Esophagus squamous epithelium (tissue), 5 donors: ENCODE measurements at regions not wholly inside any gene's neighbourhood (a gene's known extent, or its start where the extent isn't known, plus 50 kb on each side); places are given as distances from the start of the nearest gene placed in this dataset.
"Not testable (repeated sequence)": the region's sequence is repeated elsewhere in the genome, so short reads cannot be mapped to it uniquely, and the experiment has no call there.

Experiments
- DNase-seq: peaks from one replicate; lab custom pipeline; 2025; lab: John Stamatoyannopoulos, UW
- H3K27ac ChIP-seq, 4 donors: fragments of 200-600 bp; sonication (generic); one replicate each; pipeline ENCODE4 v1.5.1; 2016 to 2019; ENCODE audit warnings: mild to moderate bottlenecking in 1 of 4
- H3K27me3 ChIP-seq, 4 donors: fragments of 200-600 bp; sonication (generic); 1 replicate in 3 of 4; 2 replicates in 1 of 4; pipeline versions ENCODE4 v1.5.1 to v1.6.0; 2017 to 2021; ENCODE audit warnings: antibody characterized with exemption in 1 of 4
- H3K36me3 ChIP-seq, 3 donors: fragments of 200-600 bp; sonication (generic); one replicate each; pipeline ENCODE4 v1.5.1; 2016 to 2019
- H3K4me1 ChIP-seq, 3 donors: fragments of 200-600 bp; sonication (generic); one replicate each; pipeline ENCODE4 v1.5.1; 2017 to 2019
- H3K4me3 ChIP-seq, 4 donors: fragments of 200-600 bp; sonication (generic); 1 replicate in 3 of 4; 2 replicates in 1 of 4; pipeline ENCODE4 v1.5.1; 2016 to 2019; ENCODE audit warnings: mild to moderate bottlenecking in 2 of 4, moderate library complexity in 1 of 4
- H3K9me3 ChIP-seq, 3 donors: fragments of 200-600 bp; sonication (generic); one replicate each; pipeline ENCODE4 v1.5.1; 2016 to 2019
- POLR2A ChIP-seq, 4 donors: fragments of 450-650 bp; IDR thresholded peaks; one replicate each; pipeline ENCODE4 v1.6.1; 2017; ENCODE audit warnings: antibody characterized with exemption in 4 of 4, mild to moderate bottlenecking in 4 of 4, moderate library complexity in 3 of 4
- whole genome bisulfite sequencing, 2 donors: methylation state at CpG; one replicate each; pipeline ENCODE4 v1.1.5; 2018; 5-methylcytosine and 5-hydroxymethylcytosine counted together
- intact Hi-C: fragments of 100-400 bp; cut with DNase I; formaldehyde crosslinking; loops from one replicate; pipeline ENCODE4 v1.15.0; 2022
- TF ChIP-seq, protein P1 (sequence below), 6 experiments: fragments of 450-650 bp in 4 of 6; fragments of 200-600 bp in 2 of 6; sonication (generic) in 2 of 6; IDR thresholded peaks; one replicate each; pipeline ENCODE4 v1.5.1; 2016 to 2019; ENCODE audit warnings: antibody characterized with exemption in 6 of 6, mild to moderate bottlenecking in 4 of 6, moderate library complexity in 4 of 6
- donor health status: DM: yes; HTN: yes; CAD: no.

DNA sequence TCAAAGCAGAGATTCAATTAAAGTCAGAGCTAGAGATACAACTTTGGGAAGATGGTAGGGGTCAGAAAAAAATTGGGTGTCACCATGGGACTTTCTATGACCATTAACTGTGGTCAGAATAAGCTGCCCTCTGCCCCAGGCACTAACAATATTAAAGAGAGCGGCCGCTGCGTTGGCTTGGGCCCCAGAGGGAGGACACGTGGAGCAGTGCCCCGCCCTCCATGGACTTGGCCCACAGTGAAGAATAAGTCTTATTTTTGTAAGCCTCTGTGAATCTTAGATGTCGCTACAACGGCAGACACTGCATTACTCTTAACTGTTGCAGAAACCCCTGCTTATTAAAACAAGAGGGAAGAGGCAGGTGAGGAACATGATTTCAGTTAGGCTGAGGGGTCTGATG, 172.7 kb downstream of the UQCRFS1 start:
- H3K4me3 ChIP-seq = peak overlapping the region in 2 of 4 donors; percentile 3 to 4
- H3K36me3 ChIP-seq = no peaks in the 10 kb centered on the region
- intact Hi-C loops = no loop called here
- 17 to 40% methylated on average over 7 of the region's 7 CpGs for WGBS, 2 donors
- peak overlapping the region in 1 of 4 donors; percentile 21 for H3K27ac ChIP-seq
- H3K4me1 ChIP-seq = peaks cover 0 to 16% (median 4%) of the 10 kb centered on the region in 3 donors
- no peaks in the 10 kb centered on the region for H3K9me3 ChIP-seq
- no peak for DNase-seq
- peaks cover 0 to 7% (median 0%) of the 10 kb centered on the region in 4 donors for H3K27me3 ChIP-seq
- TF ChIP-seq, protein P1, sequence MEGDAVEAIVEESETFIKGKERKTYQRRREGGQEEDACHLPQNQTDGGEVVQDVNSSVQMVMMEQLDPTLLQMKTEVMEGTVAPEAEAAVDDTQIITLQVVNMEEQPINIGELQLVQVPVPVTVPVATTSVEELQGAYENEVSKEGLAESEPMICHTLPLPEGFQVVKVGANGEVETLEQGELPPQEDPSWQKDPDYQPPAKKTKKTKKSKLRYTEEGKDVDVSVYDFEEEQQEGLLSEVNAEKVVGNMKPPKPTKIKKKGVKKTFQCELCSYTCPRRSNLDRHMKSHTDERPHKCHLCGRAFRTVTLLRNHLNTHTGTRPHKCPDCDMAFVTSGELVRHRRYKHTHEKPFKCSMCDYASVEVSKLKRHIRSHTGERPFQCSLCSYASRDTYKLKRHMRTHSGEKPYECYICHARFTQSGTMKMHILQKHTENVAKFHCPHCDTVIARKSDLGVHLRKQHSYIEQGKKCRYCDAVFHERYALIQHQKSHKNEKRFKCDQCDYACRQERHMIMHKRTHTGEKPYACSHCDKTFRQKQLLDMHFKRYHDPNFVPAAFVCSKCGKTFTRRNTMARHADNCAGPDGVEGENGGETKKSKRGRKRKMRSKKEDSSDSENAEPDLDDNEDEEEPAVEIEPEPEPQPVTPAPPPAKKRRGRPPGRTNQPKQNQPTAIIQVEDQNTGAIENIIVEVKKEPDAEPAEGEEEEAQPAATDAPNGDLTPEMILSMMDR (IDR thresholded peaks at IDR 0.05) = no peak
- no peak for TF ChIP-seq POLR2A (IDR thresholded peaks at IDR 0.05)

DNA sequence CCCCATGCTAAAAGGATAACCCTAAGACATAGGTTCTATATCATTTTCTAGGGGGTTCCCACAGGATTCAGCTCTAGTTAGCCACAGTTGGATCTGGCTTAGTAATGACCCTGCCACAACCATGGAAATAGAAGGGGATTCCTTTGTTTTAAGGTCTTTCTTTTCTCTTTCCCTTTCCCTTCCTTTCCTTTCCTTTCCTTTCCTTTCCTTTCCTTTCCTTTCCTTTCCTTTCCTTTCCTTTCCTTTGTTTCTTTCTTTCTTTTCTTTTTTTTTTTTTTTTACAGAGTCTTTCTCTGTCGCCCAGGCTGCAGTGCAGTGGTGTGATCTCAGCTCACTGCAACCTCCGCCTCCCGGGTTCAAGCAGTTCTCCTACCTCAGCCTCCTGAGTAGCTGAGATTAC, 173.9 kb downstream of the UQCRFS1 start:
- H3K36me3 ChIP-seq, H3K9me3 ChIP-seq, H3K27me3 ChIP-seq, H3K4me3 ChIP-seq, intact Hi-C loops, DNase-seq, H3K27ac ChIP-seq: not testable (repeated sequence)
- WGBS, 2 donors = 89 to 94% methylated on average over 3 of the region's 3 CpGs
- peaks cover 0 to 16% (median 4%) of the 10 kb centered on the region in 3 donors for H3K4me1 ChIP-seq

GRCh38 chr19:29031216-29031615, 181.7 kb downstream of the UQCRFS1 start:
- H3K9me3 ChIP-seq = no peaks in the 10 kb centered on the region
- H3K27me3 ChIP-seq = no peaks in the 10 kb centered on the region
- no peak overlapping the region for H3K4me3 ChIP-seq
- intact Hi-C loops = no loop called here
- H3K27ac ChIP-seq = no peak overlapping the region
- no peaks in the 10 kb centered on the region for H3K36me3 ChIP-seq
- DNase-seq = no peak
- no peak for TF ChIP-seq POLR2A (IDR thresholded peaks at IDR 0.05)
- TF ChIP-seq, protein P1 (IDR thresholded peaks at IDR 0.05) = no peak
- H3K4me1 ChIP-seq = no peaks in the 10 kb centered on the region
- 40 to 50% methylated on average over 1 of the region's 1 CpG for WGBS, 2 donors

GRCh38 chr19:29029268-29029958, 183.5 kb downstream of the UQCRFS1 start:
- Histone ChIP-seq H3K9me3 (no peaks in the 10 kb centered on the region), H3K27me3 (no peaks in the 10 kb centered on the region), H3K4me3 (no peak overlapping the region), H3K36me3 (no peaks in the 10 kb centered on the region), H3K4me1 (no peaks in the 10 kb centered on the region), H3K27ac (no peak overlapping the region)
- DNase-seq = no peak
- intact Hi-C loops = no loop called here
- WGBS, 2 donors = 70 to 80% methylated on average over 10 to 11 of the region's 11 CpGs
- TF ChIP-seq, protein P1 (IDR thresholded peaks at IDR 0.05) = no peak
- no peak for TF ChIP-seq POLR2A (IDR thresholded peaks at IDR 0.05)

DNA sequence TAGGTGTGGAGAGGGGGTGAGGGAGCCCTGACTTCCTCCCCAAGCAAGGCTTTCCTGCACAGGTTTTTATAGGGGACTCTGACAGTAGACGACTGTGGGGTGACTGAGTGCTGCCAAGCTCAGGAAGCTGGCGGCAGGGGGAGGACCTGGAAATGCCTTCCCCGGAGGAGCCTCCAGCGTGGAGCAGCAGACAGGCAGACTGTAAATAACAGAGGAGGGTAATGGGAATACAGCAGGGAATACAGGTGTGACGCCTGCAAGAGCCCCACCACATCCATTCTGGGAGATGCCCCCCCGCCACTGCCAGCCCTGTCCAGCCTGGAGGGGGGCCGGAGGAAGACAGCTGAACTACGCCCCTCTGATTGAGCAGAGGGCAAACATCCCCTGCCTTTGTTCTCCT, 190.4 kb downstream of the UQCRFS1 start:
- H3K9me3 ChIP-seq = no peaks in the 10 kb centered on the region
- H3K4me3 ChIP-seq = no peak overlapping the region
- no peak for DNase-seq
- intact Hi-C loops = no loop called here
- H3K27me3 ChIP-seq = peaks cover 0 to 8% (median 0%) of the 10 kb centered on the region in 4 donors
- H3K27ac ChIP-seq = no peak overlapping the region
- 50 to 54% methylated on average over 8 of the region's 8 CpGs for WGBS, 2 donors
- no peaks in the 10 kb centered on the region for H3K36me3 ChIP-seq
- H3K4me1 ChIP-seq = no peaks in the 10 kb centered on the region
- TF ChIP-seq, protein P1 (IDR thresholded peaks at IDR 0.05) = no peak
- TF ChIP-seq POLR2A (IDR thresholded peaks at IDR 0.05) = no peak
